ENCODE measurements at regions not wholly inside any gene's neighbourhood (a gene's known extent, or its start where the extent isn't known, plus 50 kb on each side); places are given as distances from the start of the nearest gene placed in this dataset.

- H3F3A ChIP-seq (ENCODE audit: low read depth): no peaks in the 10 kb centered on the region
- Mint-ChIP-seq H3K4me1 (no peaks in the 10 kb centered on the region), H3K36me3 (no peaks in the 10 kb centered on the region), H3K4me3 (no peak overlapping the region), H3K9me3 (peaks cover 12% of the 10 kb centered on the region), H3K27me3 (ENCODE audit: insufficient read depth, low read depth) (no peaks in the 10 kb centered on the region), H3K27ac (no peak overlapping the region)
- H3K27me3 ChIP-seq: no peaks in the 10 kb centered on the region
- no peaks in the 10 kb centered on the region for H3K9me3 ChIP-seq (ENCODE audit: low read depth)
- H3K4me3 ChIP-seq: no peak overlapping the region
- no peak overlapping the region for H3K27ac ChIP-seq
- H4K20me1 ChIP-seq (ENCODE audit: low read depth): no peaks in the 10 kb centered on the region
- no peak for DNase-seq (ENCODE audit: low spot score)
- H2AFZ ChIP-seq (replicated peaks): no peak overlapping the region
- no peak for TF ChIP-seq CTCF (IDR thresholded peaks at IDR 0.05)
- no peak for TF ChIP-seq EZH2 (IDR thresholded peaks at IDR 0.05)
- no peak for TF ChIP-seq EZH2phosphoT487 (IDR thresholded peaks at IDR 0.05)
- H3K36me3 ChIP-seq: no peaks in the 10 kb centered on the region
- H3K9ac ChIP-seq: no peak overlapping the region
- H3K4me1 ChIP-seq: no peaks in the 10 kb centered on the region
- H3K79me2 ChIP-seq (ENCODE audit: low read depth): no peaks in the 10 kb centered on the region
- no peak overlapping the region for H3K4me2 ChIP-seq
Observed at GRCh38 chr18:28947900-28948299, 771.0 kb upstream of the CDH2 start.

- Histone ChIP-seq H3K27ac (no peak overlapping the region), H3K9me3 (ENCODE audit: low read depth) (no peaks in the 10 kb centered on the region), H3K9ac (no peak overlapping the region), H3K4me1 (no peaks in the 10 kb centered on the region), H3K4me3 (no peak overlapping the region), H3K79me2 (ENCODE audit: low read depth) (no peaks in the 10 kb centered on the region), H3K4me2 (no peak overlapping the region), H3K27me3 (no peaks in the 10 kb centered on the region), H3K36me3 (no peaks in the 10 kb centered on the region), H4K20me1 (ENCODE audit: low read depth) (no peaks in the 10 kb centered on the region), H3F3A (ENCODE audit: low read depth) (no peaks in the 10 kb centered on the region), H2AFZ (replicated peaks) (no peak overlapping the region)
- H3K36me3 Mint-ChIP-seq: no peaks in the 10 kb centered on the region
- H3K9me3 Mint-ChIP-seq: peaks cover 6% of the 10 kb centered on the region
- H3K4me1 Mint-ChIP-seq: no peaks in the 10 kb centered on the region
- H3K27ac Mint-ChIP-seq: no peak overlapping the region
- no peak for TF ChIP-seq EZH2phosphoT487 (IDR thresholded peaks at IDR 0.05)
- TF ChIP-seq CTCF (IDR thresholded peaks at IDR 0.05): no peak
- TF ChIP-seq EZH2 (IDR thresholded peaks at IDR 0.05): no peak
- H3K27me3 Mint-ChIP-seq (ENCODE audit: insufficient read depth, low read depth): no peaks in the 10 kb centered on the region
- no peak overlapping the region for H3K4me3 Mint-ChIP-seq
- no peak for DNase-seq (ENCODE audit: low spot score)
Observed at GRCh38 chr18:28946471-28946870, 769.5 kb upstream of the CDH2 start.

- Mint-ChIP-seq H3K4me3 (no peak overlapping the region), H3K9me3 (no peaks in the 10 kb centered on the region), H3K27me3 (ENCODE audit: insufficient read depth, low read depth) (peaks cover 2% of the 10 kb centered on the region), H3K36me3 (no peaks in the 10 kb centered on the region), H3K27ac (no peak overlapping the region), H3K4me1 (no peaks in the 10 kb centered on the region)
- no peaks in the 10 kb centered on the region for H4K20me1 ChIP-seq (ENCODE audit: low read depth)
- no peak overlapping the region for H2AFZ ChIP-seq (replicated peaks)
- no peak overlapping the region for H3K27ac ChIP-seq
- no peaks in the 10 kb centered on the region for H3K27me3 ChIP-seq
- H3K4me3 ChIP-seq: no peak overlapping the region
- H3K9ac ChIP-seq: no peak overlapping the region
- no peaks in the 10 kb centered on the region for H3F3A ChIP-seq (ENCODE audit: low read depth)
- H3K4me2 ChIP-seq: no peak overlapping the region
- TF ChIP-seq CTCF (IDR thresholded peaks at IDR 0.05) (no peak), EZH2 (IDR thresholded peaks at IDR 0.05) (no peak), EZH2phosphoT487 (IDR thresholded peaks at IDR 0.05) (no peak)
- H3K4me1 ChIP-seq: no peaks in the 10 kb centered on the region
- no peaks in the 10 kb centered on the region for H3K36me3 ChIP-seq
- no peaks in the 10 kb centered on the region for H3K79me2 ChIP-seq (ENCODE audit: low read depth)
- H3K9me3 ChIP-seq (ENCODE audit: low read depth): no peaks in the 10 kb centered on the region
- DNase-seq (ENCODE audit: low spot score): no peak
Observed at GRCh38 chr18:28922936-28923335, 746.0 kb upstream of the CDH2 start.

- H3K36me3 Mint-ChIP-seq: no peaks in the 10 kb centered on the region
Observed at GRCh38 chr18:28916456-28916855, 739.5 kb upstream of the CDH2 start.

More at GRCh38 chr18:28916456-28916855, 739.5 kb upstream of the CDH2 start:
- Histone ChIP-seq H3K9me3 (ENCODE audit: low read depth) (no peaks in the 10 kb centered on the region), H3K4me2 (no peak overlapping the region), H2AFZ (replicated peaks) (no peak overlapping the region), H3K27ac (no peak overlapping the region), H3K4me1 (peaks cover 11% of the 10 kb centered on the region), H3K36me3 (no peaks in the 10 kb centered on the region), H3K9ac (no peak overlapping the region), H4K20me1 (ENCODE audit: low read depth) (no peaks in the 10 kb centered on the region), H3K79me2 (ENCODE audit: low read depth) (no peaks in the 10 kb centered on the region), H3F3A (ENCODE audit: low read depth) (no peaks in the 10 kb centered on the region), H3K27me3 (no peaks in the 10 kb centered on the region), H3K4me3 (no peak overlapping the region)
- Mint-ChIP-seq H3K4me1 (no peaks in the 10 kb centered on the region), H3K27me3 (ENCODE audit: insufficient read depth, low read depth) (no peaks in the 10 kb centered on the region), H3K27ac (no peak overlapping the region), H3K4me3 (no peak overlapping the region), H3K9me3 (peaks cover 7% of the 10 kb centered on the region)
- no peak for DNase-seq (ENCODE audit: low spot score)
- no peak for TF ChIP-seq EZH2 (IDR thresholded peaks at IDR 0.05)
- TF ChIP-seq CTCF (IDR thresholded peaks at IDR 0.05): no peak
- no peak for TF ChIP-seq EZH2phosphoT487 (IDR thresholded peaks at IDR 0.05)
